Liver (tissue), 8 donors: ENCODE measurements at regions not wholly inside any gene's neighbourhood (a gene's known extent, or its start where the extent isn't known, plus 50 kb on each side); places are given as distances from the start of the nearest gene placed in this dataset.

ENCODE experiments used
- DNase-seq: peaks from one replicate; pipeline ENCODE4 v3.0.0-alpha.2; 2017; ENCODE audit warnings: low spot score
- H3K27ac ChIP-seq, 2 donors: one replicate each; pipeline ENCODE4 v1.7.0; 2013; ENCODE audit warnings: inconsistent platforms in 2 of 2, low read length in 2 of 2, control low read depth in 1 of 2, low read depth in 1 of 2, mild to moderate bottlenecking in 1 of 2
- H3K27me3 ChIP-seq, 4 donors: one replicate each; pipeline versions ENCODE4 v1.6.1 to v1.7.0; 2013; ENCODE audit warnings: low read length in 3 of 4, inconsistent platforms in 1 of 4, mild to moderate bottlenecking in 1 of 4, moderate library complexity in 1 of 4; ENCODE audit not compliant: control insufficient read depth in 4 of 4, insufficient read depth in 4 of 4
- H3K36me3 ChIP-seq, 4 donors: one replicate each; pipeline versions ENCODE4 v1.6.1 to v1.7.0; 2013; ENCODE audit warnings: low read length in 3 of 4, mild to moderate bottlenecking in 3 of 4, low read depth in 1 of 4, moderate library complexity in 1 of 4; ENCODE audit not compliant: control insufficient read depth in 4 of 4, insufficient read depth in 3 of 4
- H3K4me1 ChIP-seq, 4 donors: one replicate each; pipeline versions ENCODE4 v1.6.1 to v1.7.0; 2013; ENCODE audit warnings: low read length in 3 of 4, mild to moderate bottlenecking in 3 of 4, moderate library complexity in 1 of 4; ENCODE audit not compliant: control insufficient read depth in 4 of 4, insufficient read depth in 4 of 4
- H3K4me3 ChIP-seq, 3 donors: one replicate each; pipeline versions ENCODE4 v1.6.1 to v1.7.0; 2013; ENCODE audit warnings: low read length in 3 of 3, control low read depth in 1 of 3, low read depth in 1 of 3, mild to moderate bottlenecking in 1 of 3
- H3K9ac ChIP-seq, 2 donors: one replicate each; pipeline ENCODE4 v1.7.0; 2013; ENCODE audit warnings: low read length in 2 of 2, mild to moderate bottlenecking in 2 of 2, moderate library complexity in 2 of 2, control low read depth in 1 of 2, low read depth in 1 of 2
- H3K9me3 ChIP-seq, 4 donors: one replicate each; pipeline versions ENCODE4 v1.6.1 to v1.7.0; 2013; ENCODE audit warnings: low read length in 3 of 4; ENCODE audit not compliant: control insufficient read depth in 4 of 4
- ATF3 ChIP-seq: IDR thresholded peaks from 2 replicates; pipeline ENCODE4 v1.6.1; 2016; ENCODE audit warnings: antibody characterized with exemption
- CTCF ChIP-seq: fragments of 150-350 bp; IDR thresholded peaks from 2 replicates; pipeline ENCODE4 v1.5.1; 2017; ENCODE audit warnings: improper control_type of control experiment, low read depth, low read length; ENCODE audit not compliant: missing input control
- EGR1 ChIP-seq, 2 donors: IDR thresholded peaks; 2 replicates each; pipeline ENCODE4 v1.6.1; 2016 to 2018; ENCODE audit warnings: antibody characterized with exemption in 2 of 2, low read depth in 2 of 2
- FOXA2 ChIP-seq: IDR thresholded peaks from 2 replicates; pipeline ENCODE4 v1.6.1; 2016; ENCODE audit warnings: antibody characterized with exemption
- GABPA ChIP-seq, 2 donors: IDR thresholded peaks in 1 of 2; conservative IDR thresholded peaks in 1 of 2; 2 replicates each; pipeline ENCODE4 v1.6.1; 2016; ENCODE audit warnings: antibody characterized with exemption in 2 of 2, mild to moderate bottlenecking in 1 of 2, moderate library complexity in 1 of 2
- HNF4A ChIP-seq, 2 donors: conservative IDR thresholded peaks; 2 replicates each; pipeline ENCODE4 v1.6.1; 2016; ENCODE audit warnings: antibody characterized with exemption in 2 of 2, mild to moderate bottlenecking in 2 of 2
- HNF4G ChIP-seq: IDR thresholded peaks from 2 replicates; pipeline ENCODE4 v1.6.1; 2016; ENCODE audit warnings: antibody characterized with exemption
- JUND ChIP-seq, 2 donors: IDR thresholded peaks; 2 replicates each; pipeline ENCODE4 v1.6.1; 2016; ENCODE audit warnings: antibody characterized with exemption in 2 of 2
- NR2F2 ChIP-seq: IDR thresholded peaks from 2 replicates; pipeline ENCODE4 v1.6.1; 2016; ENCODE audit warnings: antibody characterized with exemption
- RAD21 ChIP-seq, 2 donors: IDR thresholded peaks; 2 replicates each; pipeline ENCODE4 v1.6.1; 2016; ENCODE audit warnings: antibody characterized with exemption in 2 of 2, mild to moderate bottlenecking in 2 of 2
- REST ChIP-seq: IDR thresholded peaks from 2 replicates; pipeline ENCODE4 v1.6.1; 2016; ENCODE audit warnings: antibody characterized with exemption, mild to moderate bottlenecking
- SP1 ChIP-seq: IDR thresholded peaks from 2 replicates; pipeline ENCODE4 v1.6.1; 2018; ENCODE audit warnings: antibody characterized with exemption, mild to moderate bottlenecking
- TAF1 ChIP-seq: conservative IDR thresholded peaks from 2 replicates; pipeline ENCODE4 v1.6.1; 2016; ENCODE audit warnings: antibody characterized with exemption, mild to moderate bottlenecking
- YY1 ChIP-seq: IDR thresholded peaks from 2 replicates; pipeline ENCODE4 v1.6.1; 2016; ENCODE audit warnings: antibody characterized with exemption, mild to moderate bottlenecking
- ZBTB33 ChIP-seq: IDR thresholded peaks from 2 replicates; pipeline ENCODE4 v1.6.1; 2016; ENCODE audit warnings: antibody characterized with exemption
- WGBS: extraction: QIAGEN DNeasy Blood & Tissue Kit; methylation state at CpG from one replicate; pipeline ENCODE4 v1.1.7; 2013; 5-methylcytosine and 5-hydroxymethylcytosine counted together
- donor health status: healthy.
- donor health status: healthy.
- donor health status: healthy.
- donor health status: healthy.
- donor health status: healthy.

GRCh38 chr1:90175490-90176167 lies 180.7 kb downstream of the ZNF326 start:
- H3K36me3 ChIP-seq: no peaks in the 10 kb centered on the region
- 52% methylated on average over 3 of the region's 3 CpGs for WGBS
- TF ChIP-seq ZBTB33: no peak
- TF ChIP-seq CTCF: no peak
- no peak for TF ChIP-seq HNF4G
- TF ChIP-seq TAF1: no peak
- no peak for TF ChIP-seq EGR1 (IDR thresholded peaks at IDR 0.05; ENCODE audit: low read depth in 2 of 2)
- no peak for TF ChIP-seq REST
- TF ChIP-seq HNF4A (conservative IDR thresholded peaks at IDR 0.05): no peak
- TF ChIP-seq NR2F2: no peak
- no peak for TF ChIP-seq RAD21 (IDR thresholded peaks at IDR 0.05)
- TF ChIP-seq YY1: no peak
- no peak for TF ChIP-seq ATF3
- H3K4me3 ChIP-seq: no peak overlapping the region
- H3K4me1 ChIP-seq: no peaks in the 10 kb centered on the region
- no peak for DNase-seq
- H3K9me3 ChIP-seq: no peaks in the 10 kb centered on the region
- H3K27me3 ChIP-seq: no peaks in the 10 kb centered on the region
- no peak overlapping the region for H3K27ac ChIP-seq
- H3K9ac ChIP-seq: no peak overlapping the region

- TF ChIP-seq HNF4A (conservative IDR thresholded peaks at IDR 0.05): no peak
- no peak for TF ChIP-seq GABPA (IDR thresholded peaks at IDR 0.05 in 1 of 2, conservative IDR thresholded peaks at IDR 0.05 in 1 of 2)
- no peak for TF ChIP-seq ZBTB33
- TF ChIP-seq TAF1: no peak
- no peak for TF ChIP-seq FOXA2
- TF ChIP-seq SP1: no peak
- no peak for TF ChIP-seq JUND (IDR thresholded peaks at IDR 0.05)
- no peak for TF ChIP-seq REST
- Histone ChIP-seq H3K27ac (no peak overlapping the region), H3K4me1 (no peaks in the 10 kb centered on the region), H3K4me3 (no peak overlapping the region), H3K9ac (no peak overlapping the region), H3K36me3 (no peaks in the 10 kb centered on the region), H3K27me3 (no peaks in the 10 kb centered on the region), H3K9me3 (no peaks in the 10 kb centered on the region)
- no peak for DNase-seq
- 64% methylated on average over 1 of the region's 1 CpG for WGBS
Observed at GRCh38 chr1:90174246-90174645, 179.3 kb downstream of the ZNF326 start.
